A204.1 (cell line): ENCODE measurements at regions not wholly inside any gene's neighbourhood (a gene's known extent, or its start where the extent isn't known, plus 50 kb on each side); places are given as distances from the start of the nearest gene placed in this dataset.

Experiments
- FAIRE-seq: peaks from 2 replicates; lab custom pipeline; 2012; peaks lifted over from hg19 to GRCh38; lab: Jason Lieb, UNC

- FAIRE-seq = no peak
Measured at GRCh38 chr2:129458436-129458835, 521.0 kb upstream of the RAB6C start.

- FAIRE-seq = no peak
Measured at GRCh38 chr2:129459200-129459876, 520.1 kb upstream of the RAB6C start.

GRCh38 chr2:129459881-129460280 is 519.6 kb upstream of the RAB6C start:
- FAIRE-seq = no peak

- no peak for FAIRE-seq
Measured at GRCh38 chr2:129460299-129461198, 518.9 kb upstream of the RAB6C start.

GRCh38 chr2:129462349-129462748 is 517.1 kb upstream of the RAB6C start:
- no peak for FAIRE-seq

- FAIRE-seq = no peak
Measured at GRCh38 chr2:129462967-129463366, 516.5 kb upstream of the RAB6C start.

- no peak for FAIRE-seq
Measured at GRCh38 chr2:129464036-129464435, 515.4 kb upstream of the RAB6C start.

GRCh38 chr2:129464631-129465030 is 514.8 kb upstream of the RAB6C start:
- no peak for FAIRE-seq

- FAIRE-seq = no peak
Measured at GRCh38 chr2:129465045-129465444, 514.4 kb upstream of the RAB6C start.

- FAIRE-seq = no peak
Measured at GRCh38 chr2:129466389-129466788, 513.1 kb upstream of the RAB6C start.

- FAIRE-seq = no peak
Measured at GRCh38 chr2:129467012-129467779, 512.3 kb upstream of the RAB6C start.

GRCh38 chr2:129467941-129468340 is 511.5 kb upstream of the RAB6C start:
- FAIRE-seq = no peak

- no peak for FAIRE-seq
Measured at GRCh38 chr2:129468879-129469278, 510.6 kb upstream of the RAB6C start.

GRCh38 chr2:129469389-129469788 is 510.1 kb upstream of the RAB6C start:
- no peak for FAIRE-seq

- no peak for FAIRE-seq
Measured at GRCh38 chr2:129469871-129470270, 509.6 kb upstream of the RAB6C start.

GRCh38 chr2:129478902-129479517 is 500.5 kb upstream of the RAB6C start:
- no peak for FAIRE-seq

- no peak for FAIRE-seq
Measured at GRCh38 chr2:129479892-129480291, 499.6 kb upstream of the RAB6C start.

- no peak for FAIRE-seq
Measured at GRCh38 chr2:129480790-129481189, 498.7 kb upstream of the RAB6C start.

GRCh38 chr2:129481306-129482219 is 497.9 kb upstream of the RAB6C start:
- FAIRE-seq = no peak

- FAIRE-seq = no peak
Measured at GRCh38 chr2:129482626-129483025, 496.8 kb upstream of the RAB6C start.

GRCh38 chr2:129483366-129483765 is 496.1 kb upstream of the RAB6C start:
- no peak for FAIRE-seq
